ENCODE measurements at regions not wholly inside any gene's neighbourhood (a gene's known extent, or its start where the extent isn't known, plus 50 kb on each side); places are given as distances from the start of the nearest gene placed in this dataset.

DNA sequence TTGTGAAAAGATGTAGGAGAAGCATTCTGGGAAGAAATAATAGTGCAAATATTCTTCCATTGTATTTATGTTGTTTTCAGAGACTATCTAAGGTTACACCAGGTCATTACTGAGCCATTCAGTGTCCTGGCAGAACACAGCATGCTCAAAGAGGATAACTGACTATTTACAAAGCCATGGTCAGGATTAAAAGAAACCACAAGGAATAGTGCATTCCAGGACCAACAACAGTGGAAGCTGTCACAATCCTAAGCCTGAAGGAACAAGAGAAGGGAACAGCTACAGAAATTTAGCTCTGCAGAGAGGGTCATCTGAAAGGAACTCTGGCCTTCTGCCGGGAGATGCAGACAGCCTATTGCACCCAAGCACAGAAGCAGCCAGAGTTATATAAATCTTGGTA, 116.7 kb downstream of the DSC3 start:
- no peaks in the 10 kb centered on the region for H3K9me3 ChIP-seq
- no peaks in the 10 kb centered on the region for H3K4me1 ChIP-seq
- 89% methylated on average over 1 of the region's 1 CpG for WGBS (ENCODE audit: missing lambda C conversion rate)
- FAIRE-seq, result no peak
- ChIA-PET CTCF (no interaction called here), POLR2A (no interaction called here)
- ATAC-seq, result no peak
- H3K4me3 ChIP-seq, result no peak overlapping the region
- TF ChIP-seq, protein P1, sequence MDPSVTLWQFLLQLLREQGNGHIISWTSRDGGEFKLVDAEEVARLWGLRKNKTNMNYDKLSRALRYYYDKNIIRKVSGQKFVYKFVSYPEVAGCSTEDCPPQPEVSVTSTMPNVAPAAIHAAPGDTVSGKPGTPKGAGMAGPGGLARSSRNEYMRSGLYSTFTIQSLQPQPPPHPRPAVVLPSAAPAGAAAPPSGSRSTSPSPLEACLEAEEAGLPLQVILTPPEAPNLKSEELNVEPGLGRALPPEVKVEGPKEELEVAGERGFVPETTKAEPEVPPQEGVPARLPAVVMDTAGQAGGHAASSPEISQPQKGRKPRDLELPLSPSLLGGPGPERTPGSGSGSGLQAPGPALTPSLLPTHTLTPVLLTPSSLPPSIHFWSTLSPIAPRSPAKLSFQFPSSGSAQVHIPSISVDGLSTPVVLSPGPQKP (IDR thresholded peaks at IDR 0.05; ENCODE audit: low read depth, low read length), result no peak
- TF ChIP-seq KDM1A (IDR thresholded peaks at IDR 0.05; ENCODE audit: low read depth) (no peak), CEBPB (IDR thresholded peaks at IDR 0.05) (no peak), NR3C1 (IDR thresholded peaks at IDR 0.05) (no peak)
- H3K4me2 ChIP-seq, result no peak overlapping the region
- no peak for DNase-seq (ENCODE audit: low read depth in 1 of 2, low spot score in 1 of 2)
- H3K27ac ChIP-seq, result no peak overlapping the region

DNA sequence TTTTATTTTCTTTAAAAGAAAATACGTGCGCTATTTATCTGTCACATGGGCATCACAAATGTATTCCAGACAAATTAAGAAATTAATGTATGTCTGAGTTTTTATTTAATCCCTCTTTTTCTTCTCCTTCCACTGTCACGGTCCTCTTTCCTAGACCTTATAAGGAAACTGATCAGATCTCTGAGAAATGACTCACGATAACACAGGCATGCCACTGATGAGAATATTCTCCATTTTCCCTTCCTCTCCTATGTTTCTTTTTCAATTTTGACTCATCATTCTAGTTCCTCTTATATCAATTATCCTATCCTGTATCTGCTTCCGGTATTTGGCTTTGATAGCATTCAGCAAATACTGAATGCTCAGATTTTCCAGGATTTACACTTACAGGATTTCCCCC, 121.8 kb downstream of the DSC3 start:
- Histone ChIP-seq H3K4me2 (no peak overlapping the region), H3K4me3 (no peak overlapping the region), H3K4me1 (peaks cover 5% of the 10 kb centered on the region), H3K27ac (no peak overlapping the region), H3K9me3 (no peaks in the 10 kb centered on the region)
- DNase-seq (ENCODE audit: low read depth in 1 of 2, low spot score in 1 of 2), result no peak
- ChIA-PET CTCF (no interaction called here), POLR2A (no interaction called here)
- TF ChIP-seq, protein P2, sequence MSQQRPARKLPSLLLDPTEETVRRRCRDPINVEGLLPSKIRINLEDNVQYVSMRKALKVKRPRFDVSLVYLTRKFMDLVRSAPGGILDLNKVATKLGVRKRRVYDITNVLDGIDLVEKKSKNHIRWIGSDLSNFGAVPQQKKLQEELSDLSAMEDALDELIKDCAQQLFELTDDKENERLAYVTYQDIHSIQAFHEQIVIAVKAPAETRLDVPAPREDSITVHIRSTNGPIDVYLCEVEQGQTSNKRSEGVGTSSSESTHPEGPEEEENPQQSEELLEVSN (IDR thresholded peaks at IDR 0.05; ENCODE audit: borderline replicate concordance, low read depth), result no peak
- no peak for TF ChIP-seq POLR2A (IDR thresholded peaks at IDR 0.05; ENCODE audit: low read length)
- TF ChIP-seq, protein P3, sequence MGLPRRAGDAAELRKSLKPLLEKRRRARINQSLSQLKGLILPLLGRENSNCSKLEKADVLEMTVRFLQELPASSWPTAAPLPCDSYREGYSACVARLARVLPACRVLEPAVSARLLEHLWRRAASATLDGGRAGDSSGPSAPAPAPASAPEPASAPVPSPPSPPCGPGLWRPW (IDR thresholded peaks at IDR 0.05), result no peak
- no peak for TF ChIP-seq HEYL (CRISPR knock-in tag; IDR thresholded peaks at IDR 0.05)
- TF ChIP-seq SMC3 (IDR thresholded peaks at IDR 0.05), result no peak
- TF ChIP-seq, protein P4, sequence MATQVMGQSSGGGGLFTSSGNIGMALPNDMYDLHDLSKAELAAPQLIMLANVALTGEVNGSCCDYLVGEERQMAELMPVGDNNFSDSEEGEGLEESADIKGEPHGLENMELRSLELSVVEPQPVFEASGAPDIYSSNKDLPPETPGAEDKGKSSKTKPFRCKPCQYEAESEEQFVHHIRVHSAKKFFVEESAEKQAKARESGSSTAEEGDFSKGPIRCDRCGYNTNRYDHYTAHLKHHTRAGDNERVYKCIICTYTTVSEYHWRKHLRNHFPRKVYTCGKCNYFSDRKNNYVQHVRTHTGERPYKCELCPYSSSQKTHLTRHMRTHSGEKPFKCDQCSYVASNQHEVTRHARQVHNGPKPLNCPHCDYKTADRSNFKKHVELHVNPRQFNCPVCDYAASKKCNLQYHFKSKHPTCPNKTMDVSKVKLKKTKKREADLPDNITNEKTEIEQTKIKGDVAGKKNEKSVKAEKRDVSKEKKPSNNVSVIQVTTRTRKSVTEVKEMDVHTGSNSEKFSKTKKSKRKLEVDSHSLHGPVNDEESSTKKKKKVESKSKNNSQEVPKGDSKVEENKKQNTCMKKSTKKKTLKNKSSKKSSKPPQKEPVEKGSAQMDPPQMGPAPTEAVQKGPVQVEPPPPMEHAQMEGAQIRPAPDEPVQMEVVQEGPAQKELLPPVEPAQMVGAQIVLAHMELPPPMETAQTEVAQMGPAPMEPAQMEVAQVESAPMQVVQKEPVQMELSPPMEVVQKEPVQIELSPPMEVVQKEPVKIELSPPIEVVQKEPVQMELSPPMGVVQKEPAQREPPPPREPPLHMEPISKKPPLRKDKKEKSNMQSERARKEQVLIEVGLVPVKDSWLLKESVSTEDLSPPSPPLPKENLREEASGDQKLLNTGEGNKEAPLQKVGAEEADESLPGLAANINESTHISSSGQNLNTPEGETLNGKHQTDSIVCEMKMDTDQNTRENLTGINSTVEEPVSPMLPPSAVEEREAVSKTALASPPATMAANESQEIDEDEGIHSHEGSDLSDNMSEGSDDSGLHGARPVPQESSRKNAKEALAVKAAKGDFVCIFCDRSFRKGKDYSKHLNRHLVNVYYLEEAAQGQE (IDR thresholded peaks at IDR 0.05), result no peak
- no peak for TF ChIP-seq ZSCAN20 (CRISPR knock-in tag; IDR thresholded peaks at IDR 0.05)
- no peak for TF ChIP-seq ZC3H11A (IDR thresholded peaks at IDR 0.05)
- TF ChIP-seq RAD21 (conservative IDR thresholded peaks at IDR 0.05 in 1 of 2, IDR thresholded peaks at IDR 0.05 in 1 of 2), result no peak
- TF ChIP-seq FOSB (CRISPR knock-in tag; IDR thresholded peaks at IDR 0.05), result no peak
- no peak for TF ChIP-seq ESRRA (IDR thresholded peaks at IDR 0.05; ENCODE audit: borderline replicate concordance, low read length)
- no peak for TF ChIP-seq NR3C1 (IDR thresholded peaks at IDR 0.05)
- TF ChIP-seq PHF8 (IDR thresholded peaks at IDR 0.05; ENCODE audit: borderline replicate concordance, low read depth), result no peak
- no peak for FAIRE-seq
- 76% methylated on average over 5 of the region's 5 CpGs for WGBS (ENCODE audit: missing lambda C conversion rate)
- no peak for ATAC-seq

DNA sequence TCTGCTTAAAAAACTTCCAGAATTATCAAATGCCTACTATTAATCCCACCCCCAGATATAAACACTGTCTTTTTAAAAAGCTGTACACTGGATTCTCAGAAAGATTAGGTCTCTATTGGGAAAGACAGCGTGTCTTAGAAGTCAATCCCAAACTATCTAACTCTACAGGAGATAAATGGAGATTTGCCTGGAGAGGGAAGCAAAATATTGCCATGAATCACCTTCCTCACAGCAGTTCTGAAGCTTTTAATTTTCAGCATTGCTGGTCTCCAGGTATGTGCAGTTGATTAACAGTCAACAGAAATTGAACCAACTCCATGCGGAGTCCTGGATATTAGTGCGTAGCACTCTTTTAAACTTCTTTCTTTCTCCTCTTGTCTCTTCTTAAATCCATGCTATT, 122.2 kb downstream of the DSC3 start:
- Histone ChIP-seq H3K4me3 (no peak overlapping the region), H3K9me3 (no peaks in the 10 kb centered on the region), H3K27ac (no peak overlapping the region), H3K4me1 (peaks cover 9% of the 10 kb centered on the region), H3K4me2 (no peak overlapping the region)
- TF ChIP-seq KDM1A (IDR thresholded peaks at IDR 0.05; ENCODE audit: low read depth), result no peak
- no peak for ATAC-seq
- DNase-seq (ENCODE audit: low read depth in 1 of 2, low spot score in 1 of 2), result no peak
- WGBS (ENCODE audit: missing lambda C conversion rate), result 66% methylated on average over 3 of the region's 3 CpGs
- POLR2A ChIA-PET, result no interaction called here
- FAIRE-seq, result no peak
- CTCF ChIA-PET, result no interaction called here
